ENCODE measurements at regions not wholly inside any gene's neighbourhood (a gene's known extent, or its start where the extent isn't known, plus 50 kb on each side); places are given as distances from the start of the nearest gene placed in this dataset.

DNA sequence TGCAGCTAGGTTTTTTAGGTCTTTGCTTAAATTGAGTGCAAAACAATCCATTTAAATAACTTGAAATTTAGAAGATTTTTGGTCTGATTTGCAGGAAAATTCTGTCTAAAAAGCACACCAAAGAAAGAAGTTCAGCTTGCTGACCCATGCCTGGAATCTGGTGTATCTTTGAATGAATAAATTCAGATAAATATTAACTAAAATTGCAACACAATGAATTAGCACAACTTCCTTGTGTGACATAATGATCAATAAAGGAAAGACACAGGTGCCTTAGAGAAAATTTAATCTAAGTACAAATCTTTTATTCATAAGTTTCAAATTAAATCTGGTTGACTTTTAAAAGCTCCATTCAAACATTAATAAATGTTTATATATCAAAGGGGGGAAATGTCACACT is 791.5 kb upstream of the LCORL start:
- H3K27ac Mint-ChIP-seq = no peak overlapping the region
- H3K9me3 Mint-ChIP-seq = peaks cover 0 to 2% of the 10 kb centered on the region in 2 donors
- DNase-seq (no peak), ATAC-seq (replicated peaks) (no peak)
- no peaks in the 10 kb centered on the region for H3K36me3 Mint-ChIP-seq
- no peaks in the 10 kb centered on the region for H3K4me1 Mint-ChIP-seq
- no peaks in the 10 kb centered on the region for H3K27me3 Mint-ChIP-seq
- no peak overlapping the region for H3K4me3 Mint-ChIP-seq

DNA sequence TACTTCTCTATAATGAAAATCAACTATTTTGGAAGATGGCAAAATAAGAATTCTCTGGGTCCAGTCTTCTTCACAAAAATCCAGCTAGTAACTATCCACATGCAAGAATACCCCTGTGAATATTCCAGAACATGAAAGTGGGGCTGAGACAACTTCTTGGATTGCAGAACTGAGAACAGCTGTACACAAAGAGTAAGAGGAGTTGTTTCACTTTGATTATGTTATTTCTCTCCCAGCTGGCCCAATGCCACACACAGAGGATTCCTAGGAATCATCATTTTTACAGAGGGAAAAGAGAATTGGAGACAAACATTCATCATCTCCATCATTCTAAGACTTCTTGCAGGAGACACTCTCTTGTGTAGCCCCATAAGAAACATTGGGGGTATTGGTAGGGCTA is 782.2 kb upstream of the LCORL start:
- Mint-ChIP-seq H3K36me3 (no peaks in the 10 kb centered on the region), H3K4me3 (no peak overlapping the region), H3K27me3 (no peaks in the 10 kb centered on the region), H3K9me3 (peaks cover 0 to 4% of the 10 kb centered on the region in 2 donors), H3K4me1 (no peaks in the 10 kb centered on the region), H3K27ac (no peak overlapping the region)
- DNase-seq = no peak
- ATAC-seq (replicated peaks) = no peak

DNA sequence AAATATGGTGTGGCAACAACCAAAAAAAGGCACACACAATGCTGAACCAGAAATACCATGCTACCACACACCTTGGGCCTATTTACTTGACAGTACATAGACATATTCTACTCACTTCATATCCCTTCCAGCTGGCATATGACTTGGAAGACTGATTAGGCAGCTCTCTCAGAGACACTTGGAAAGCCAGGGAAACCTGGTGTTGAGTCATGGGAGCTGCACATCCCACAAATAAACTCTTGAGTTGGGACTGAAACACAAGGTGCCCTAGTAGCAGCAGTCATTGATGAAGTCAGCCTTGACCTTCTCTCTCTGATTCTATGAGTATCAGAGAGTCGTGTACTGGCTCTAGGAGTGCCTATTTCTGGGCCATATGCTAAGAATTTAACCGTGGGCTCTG is 776.6 kb upstream of the LCORL start:
- no peak for DNase-seq
- H3K27me3 Mint-ChIP-seq = no peaks in the 10 kb centered on the region
- H3K27ac Mint-ChIP-seq = no peak overlapping the region
- no peaks in the 10 kb centered on the region for H3K4me1 Mint-ChIP-seq
- ATAC-seq (replicated peaks) = no peak
- peaks cover 0 to 2% of the 10 kb centered on the region in 2 donors for H3K9me3 Mint-ChIP-seq
- no peak overlapping the region for H3K4me3 Mint-ChIP-seq
- no peaks in the 10 kb centered on the region for H3K36me3 Mint-ChIP-seq

DNA sequence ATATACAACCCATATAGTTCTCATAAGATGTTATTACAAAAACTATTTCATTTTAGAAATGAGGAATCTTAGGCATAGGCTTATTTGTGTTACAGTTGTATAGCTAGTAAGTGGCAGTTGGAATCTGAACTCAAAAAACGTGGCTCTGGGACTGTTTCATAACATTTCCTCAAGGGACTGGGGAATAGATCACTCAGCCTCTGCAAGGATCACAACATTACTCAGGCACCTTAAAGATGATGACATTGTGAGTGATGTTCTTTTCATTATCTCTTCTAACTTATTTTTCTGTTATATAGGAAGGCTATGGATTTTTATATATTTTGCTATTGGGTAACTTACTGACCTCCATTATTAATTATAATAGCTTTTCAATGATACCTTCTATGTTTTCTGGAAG is 774.2 kb upstream of the LCORL start:
- ATAC-seq (replicated peaks) (no peak), DNase-seq (no peak)
- peaks cover 0 to 2% of the 10 kb centered on the region in 2 donors for H3K9me3 Mint-ChIP-seq
- H3K4me1 Mint-ChIP-seq = no peaks in the 10 kb centered on the region
- H3K27ac Mint-ChIP-seq = no peak overlapping the region
- no peaks in the 10 kb centered on the region for H3K36me3 Mint-ChIP-seq
- H3K4me3 Mint-ChIP-seq = no peak overlapping the region
- H3K27me3 Mint-ChIP-seq = no peaks in the 10 kb centered on the region

DNA sequence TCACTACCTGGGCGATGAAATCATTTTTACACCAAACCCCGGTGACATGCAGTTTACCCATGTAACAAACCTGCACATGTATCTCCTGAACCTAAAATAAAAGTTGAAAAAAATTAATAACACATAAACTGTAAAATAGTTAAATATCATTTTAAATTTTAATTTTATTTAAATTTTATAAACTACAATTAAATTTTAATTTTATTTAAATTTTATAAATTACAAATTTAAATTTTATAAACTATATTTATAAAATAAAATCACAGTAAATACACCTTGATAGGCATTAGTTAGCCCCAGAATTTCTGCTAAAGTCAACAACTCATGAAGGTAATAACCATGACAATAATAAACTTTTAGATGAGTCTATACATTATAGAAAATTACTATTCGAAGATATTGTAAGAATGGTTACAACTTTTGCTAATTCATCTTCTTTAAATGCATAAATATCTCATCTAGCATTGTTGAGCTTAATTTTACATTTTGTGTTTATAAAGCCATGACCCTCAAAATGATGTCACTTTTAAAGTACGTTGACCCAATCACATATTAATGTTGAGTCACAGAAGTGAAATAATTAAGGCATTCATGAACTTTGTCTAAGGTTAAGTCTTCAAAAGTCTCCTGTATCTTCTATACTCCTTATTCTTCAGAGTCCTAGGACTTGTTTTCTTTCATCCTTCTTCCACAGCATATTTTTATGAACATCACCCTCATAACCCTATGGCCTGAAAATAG is 755.8 kb upstream of the LCORL start:
- no peaks in the 10 kb centered on the region for H3K36me3 Mint-ChIP-seq
- no peaks in the 10 kb centered on the region for H3K4me1 Mint-ChIP-seq

DNA sequence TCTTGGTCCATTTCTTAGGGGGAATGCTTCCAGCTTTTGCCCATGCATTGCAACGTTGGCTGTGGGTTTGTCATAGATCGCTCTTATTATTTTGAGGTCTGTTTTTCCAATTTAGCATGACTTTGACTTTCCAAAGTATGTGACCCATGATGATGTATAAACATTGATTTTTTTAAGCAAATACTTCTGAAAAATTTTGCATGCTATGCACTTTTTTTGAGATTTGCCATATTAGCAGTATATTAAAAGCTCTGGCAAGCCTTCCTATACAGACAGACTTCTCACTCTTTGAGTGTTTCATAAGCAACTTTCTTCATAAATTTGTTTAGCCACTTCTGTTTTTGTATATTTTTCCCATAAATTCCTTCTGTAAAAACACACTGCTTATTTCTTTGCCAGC is 746.4 kb upstream of the LCORL start:
- no peaks in the 10 kb centered on the region for H3K36me3 Mint-ChIP-seq
- H3K9me3 Mint-ChIP-seq = peaks cover 0 to 6% of the 10 kb centered on the region in 2 donors
- no peaks in the 10 kb centered on the region for H3K4me1 Mint-ChIP-seq
- DNase-seq (no peak), ATAC-seq (replicated peaks) (no peak)
- H3K27ac Mint-ChIP-seq = no peak overlapping the region
- no peaks in the 10 kb centered on the region for H3K27me3 Mint-ChIP-seq
- no peak overlapping the region for H3K4me3 Mint-ChIP-seq

More for the DNA sequence above, 755.8 kb upstream of the LCORL start:
- Mint-ChIP-seq H3K27ac (no peak overlapping the region), H3K9me3 (peaks cover 8 to 14% of the 10 kb centered on the region in 2 donors), H3K4me3 (no peak overlapping the region), H3K27me3 (no peaks in the 10 kb centered on the region)
- ATAC-seq (replicated peaks) = no peak
- no peak for DNase-seq

DNA sequence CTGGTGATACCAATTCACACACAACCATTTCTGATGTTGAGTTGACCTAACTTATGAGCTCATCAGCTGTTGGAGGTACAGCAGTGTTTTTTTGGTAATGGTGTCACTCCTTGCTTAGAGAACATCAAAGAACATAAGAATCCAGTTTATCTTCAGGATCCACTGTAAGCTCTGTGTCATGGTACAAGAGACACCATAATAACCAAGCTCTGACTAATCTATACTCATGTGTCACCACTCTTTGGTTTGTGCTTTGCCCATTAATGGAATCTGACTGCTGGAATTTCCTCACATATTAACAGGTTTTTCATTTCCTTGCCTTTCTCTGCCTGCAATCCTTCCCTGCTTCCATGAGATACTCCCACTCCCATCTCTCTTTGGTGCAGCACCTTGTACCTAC is 735.1 kb upstream of the LCORL start:
- Mint-ChIP-seq H3K9me3 (peaks cover 2 to 3% of the 10 kb centered on the region in 2 donors), H3K27me3 (no peaks in the 10 kb centered on the region)
- ATAC-seq (replicated peaks) = no peak

DNA sequence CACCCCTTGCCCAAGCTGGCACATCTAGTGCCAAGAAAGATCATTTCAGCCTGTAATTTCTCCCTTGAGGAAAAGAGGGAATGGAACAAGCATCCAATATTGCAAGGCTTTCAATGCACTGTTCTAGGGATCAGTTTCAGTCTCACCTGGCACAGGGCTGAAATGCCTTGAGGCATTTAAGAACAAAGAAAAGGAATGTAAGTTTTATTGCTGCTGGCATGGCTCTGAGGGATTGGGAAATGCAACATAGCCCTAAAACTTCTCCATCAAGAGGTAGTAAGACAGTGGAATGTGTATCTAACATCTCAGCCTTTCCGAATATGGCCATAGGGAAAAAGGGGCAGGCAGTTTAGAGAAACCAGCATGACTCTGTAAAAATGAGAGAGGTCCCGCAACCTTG is 732.6 kb upstream of the LCORL start:
- Mint-ChIP-seq H3K4me3 (no peak overlapping the region), H3K27ac (no peak overlapping the region), H3K4me1 (no peaks in the 10 kb centered on the region), H3K27me3 (no peaks in the 10 kb centered on the region), H3K9me3 (peaks cover 0 to 2% of the 10 kb centered on the region in 2 donors), H3K36me3 (no peaks in the 10 kb centered on the region)
- DNase-seq (no peak), ATAC-seq (replicated peaks) (no peak)

More for the DNA sequence above, 735.1 kb upstream of the LCORL start:
- Mint-ChIP-seq H3K27ac (no peak overlapping the region), H3K4me3 (no peak overlapping the region), H3K36me3 (no peaks in the 10 kb centered on the region), H3K4me1 (no peaks in the 10 kb centered on the region)
- no peak for DNase-seq

DNA sequence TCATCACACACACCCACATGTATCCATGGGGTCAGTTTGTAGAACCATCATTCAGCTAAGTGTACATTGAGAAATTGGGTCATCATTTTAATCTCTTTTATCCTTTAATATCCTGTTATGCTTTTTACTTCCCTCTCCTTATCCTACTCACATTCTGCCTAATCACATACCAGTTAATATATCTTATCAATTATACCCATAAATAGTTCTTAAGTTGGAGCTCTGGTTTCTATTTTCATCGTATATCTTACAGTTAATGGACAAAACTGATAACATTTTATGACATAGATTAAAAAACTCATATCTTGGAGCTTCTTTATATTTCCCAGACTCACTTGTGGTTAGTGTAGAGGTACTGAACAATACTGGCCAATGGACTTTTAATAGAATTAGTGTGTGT is 729.5 kb upstream of the LCORL start:
- no peaks in the 10 kb centered on the region for H3K4me1 Mint-ChIP-seq
- peaks cover 3 to 4% of the 10 kb centered on the region in 2 donors for H3K9me3 Mint-ChIP-seq
- no peaks in the 10 kb centered on the region for H3K27me3 Mint-ChIP-seq
- H3K27ac Mint-ChIP-seq = no peak overlapping the region
- ATAC-seq (replicated peaks) (no peak), DNase-seq (no peak)
- no peak overlapping the region for H3K4me3 Mint-ChIP-seq
- H3K36me3 Mint-ChIP-seq = no peaks in the 10 kb centered on the region

DNA sequence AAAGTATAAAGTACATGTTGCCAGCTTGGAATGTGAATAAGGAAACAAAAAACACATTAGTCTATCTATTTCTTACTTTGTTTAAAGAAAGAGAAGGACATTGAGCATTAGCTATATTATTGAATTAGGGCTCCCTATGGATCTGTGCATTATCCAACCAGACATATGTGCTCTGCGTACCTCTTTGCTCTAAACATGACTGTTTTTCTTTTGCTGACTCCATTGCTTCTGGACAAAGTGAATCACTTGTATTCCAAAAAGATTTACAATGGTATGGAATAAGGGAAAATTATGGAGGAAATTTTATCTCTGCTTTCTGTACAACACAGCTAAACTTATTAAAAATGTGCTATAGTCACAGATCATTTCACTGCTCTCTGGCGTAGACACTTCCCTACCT is 727.8 kb upstream of the LCORL start:
- Mint-ChIP-seq H3K27me3 (no peaks in the 10 kb centered on the region), H3K4me3 (no peak overlapping the region), H3K9me3 (peaks cover 4 to 5% of the 10 kb centered on the region in 2 donors), H3K27ac (no peak overlapping the region), H3K4me1 (no peaks in the 10 kb centered on the region), H3K36me3 (no peaks in the 10 kb centered on the region)
- no peak for DNase-seq
- no peak for ATAC-seq (replicated peaks)

DNA sequence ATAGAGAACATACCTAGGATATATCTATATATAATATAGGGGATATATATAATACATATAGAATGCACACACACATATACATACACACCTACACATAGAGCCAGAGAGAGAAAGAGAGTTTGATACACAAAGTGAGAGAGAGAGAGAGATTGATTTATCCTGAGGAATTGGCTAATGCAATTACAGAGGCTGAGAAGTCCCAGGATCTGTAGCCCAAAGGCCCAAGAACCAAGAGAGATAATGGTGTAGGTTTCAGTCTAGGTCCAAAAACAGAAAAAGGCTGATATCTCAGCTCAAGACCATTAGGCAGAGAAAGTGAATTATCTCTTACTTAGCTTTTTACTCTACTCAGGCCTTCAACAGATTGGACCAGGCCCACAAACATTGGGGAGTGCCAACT is 715.0 kb upstream of the LCORL start:
- DNase-seq = no peak
- Mint-ChIP-seq H3K4me3 (no peak overlapping the region), H3K27me3 (no peaks in the 10 kb centered on the region), H3K36me3 (no peaks in the 10 kb centered on the region), H3K9me3 (no peaks in the 10 kb centered on the region), H3K27ac (no peak overlapping the region), H3K4me1 (no peaks in the 10 kb centered on the region)
- ATAC-seq (replicated peaks) = no peak

DNA sequence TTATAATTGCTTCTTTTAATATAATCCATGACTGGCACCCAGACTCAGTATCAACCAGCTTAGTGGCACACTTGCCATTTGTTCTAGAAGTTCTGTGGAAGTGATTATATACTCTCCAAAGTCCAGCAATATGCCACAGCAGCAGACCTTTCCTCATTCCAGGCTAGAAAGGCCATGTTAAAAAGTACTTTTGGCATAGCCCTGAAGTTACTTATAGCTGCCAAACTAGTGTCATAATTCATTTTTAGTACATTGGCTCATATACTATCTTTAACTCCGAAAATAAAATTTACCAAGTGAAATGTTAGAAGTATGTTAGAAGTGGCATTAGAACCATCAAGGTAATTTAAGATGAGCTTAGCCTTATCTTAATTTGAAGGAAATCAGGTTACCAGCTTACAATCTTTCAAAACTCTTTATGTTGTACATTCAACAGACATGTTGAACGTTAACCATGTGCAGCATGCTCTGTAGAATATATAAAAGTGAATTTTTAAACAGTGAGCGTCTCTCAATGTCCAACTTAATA is 714.2 kb upstream of the LCORL start:
- H3K36me3 Mint-ChIP-seq = no peaks in the 10 kb centered on the region
- no peak for DNase-seq
- no peaks in the 10 kb centered on the region for H3K9me3 Mint-ChIP-seq
- no peak for ATAC-seq (replicated peaks)
- no peak overlapping the region for H3K4me3 Mint-ChIP-seq
- H3K27ac Mint-ChIP-seq = no peak overlapping the region
- no peaks in the 10 kb centered on the region for H3K27me3 Mint-ChIP-seq
- no peaks in the 10 kb centered on the region for H3K4me1 Mint-ChIP-seq

DNA sequence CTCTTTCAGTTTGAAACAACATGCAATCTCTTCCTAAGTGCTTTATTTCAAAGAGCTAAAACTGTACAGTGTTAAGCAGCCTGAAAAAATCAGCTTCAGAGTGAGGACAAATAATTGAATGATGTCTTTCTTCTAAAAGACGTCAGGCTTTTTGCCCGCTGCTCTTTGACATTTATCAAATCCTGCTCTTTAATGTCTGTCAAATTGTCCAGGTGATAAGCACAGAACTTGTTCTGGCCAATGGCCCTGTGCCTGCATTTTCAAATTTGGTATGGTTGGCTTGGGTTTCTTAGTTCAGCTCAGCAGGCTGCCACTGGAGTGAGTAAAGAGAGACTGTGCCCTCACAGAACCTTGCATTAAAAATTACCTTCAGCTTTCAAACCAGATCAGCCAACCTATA is 712.9 kb upstream of the LCORL start:
- Mint-ChIP-seq H3K36me3 (no peaks in the 10 kb centered on the region), H3K4me3 (no peak overlapping the region), H3K4me1 (no peaks in the 10 kb centered on the region), H3K9me3 (peaks cover 0 to 1% of the 10 kb centered on the region in 2 donors), H3K27ac (no peak overlapping the region), H3K27me3 (no peaks in the 10 kb centered on the region)
- no peak for ATAC-seq (replicated peaks)
- DNase-seq = no peak

DNA sequence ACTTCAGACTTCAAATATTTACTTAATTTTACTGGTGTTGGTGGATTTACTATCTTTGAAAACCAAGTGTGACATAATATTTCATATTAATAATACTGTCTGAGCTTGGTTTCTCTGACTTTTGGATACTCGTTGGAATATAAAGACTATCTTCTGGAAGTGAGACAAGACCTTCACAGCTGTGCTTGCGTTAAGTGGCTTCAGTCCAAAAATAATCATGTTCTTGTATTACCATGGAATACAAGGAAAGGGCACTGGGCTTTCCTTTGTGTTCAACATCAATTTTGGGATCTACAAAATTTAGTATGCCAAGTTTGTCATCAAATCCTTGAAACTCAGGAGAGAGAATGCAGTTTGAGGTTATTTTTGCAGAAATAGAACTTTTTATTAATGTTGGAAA is 712.4 kb upstream of the LCORL start:
- Mint-ChIP-seq H3K27me3 (no peaks in the 10 kb centered on the region), H3K4me3 (no peak overlapping the region), H3K9me3 (peaks cover 0 to 1% of the 10 kb centered on the region in 2 donors), H3K36me3 (no peaks in the 10 kb centered on the region), H3K4me1 (no peaks in the 10 kb centered on the region), H3K27ac (no peak overlapping the region)
- DNase-seq = no peak
- no peak for ATAC-seq (replicated peaks)

DNA sequence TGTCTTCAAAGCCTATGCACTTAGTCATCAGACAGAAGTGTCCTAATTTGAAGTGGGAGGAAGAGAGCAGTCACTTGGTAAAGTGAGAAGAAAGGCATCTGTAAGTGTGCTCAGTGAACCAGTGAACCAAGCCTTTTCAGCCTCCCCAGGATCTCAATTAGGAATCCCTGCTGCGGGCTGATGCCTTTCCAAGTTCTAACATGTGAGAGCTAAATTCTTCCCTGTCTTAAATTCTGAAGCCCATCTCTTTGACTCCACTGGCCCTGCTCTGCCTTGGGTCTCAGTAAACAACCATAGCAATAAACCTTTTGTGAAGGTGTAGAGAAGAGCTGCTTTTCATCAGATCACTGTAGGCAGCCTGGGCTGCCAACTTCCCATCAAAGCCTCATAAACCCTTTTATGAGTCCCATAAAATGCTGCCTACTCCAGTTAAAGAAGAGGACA is 701.2 kb upstream of the LCORL start:
- DNase-seq = no peak
- Mint-ChIP-seq H3K4me3 (no peak overlapping the region), H3K4me1 (no peaks in the 10 kb centered on the region), H3K27ac (no peak overlapping the region), H3K9me3 (peaks cover 3 to 4% of the 10 kb centered on the region in 2 donors), H3K36me3 (no peaks in the 10 kb centered on the region), H3K27me3 (no peaks in the 10 kb centered on the region)
- no peak for ATAC-seq (replicated peaks)

Data from stimulated activated naive B cell treated with anti-CD40 and anti-IgM and Interleukin-4, amounts not matched to agents 10 μg/mL and 1 μg/mL and 100 μg/mL, for 72 hours (primary cell).